Activated T-helper 17 cell treated with anti-CD3 and anti-CD28 coated beads, Interleukin-2, amount 50 U/mL, for 72 hours (primary cell): ENCODE measurements at regions not wholly inside any gene's neighbourhood (a gene's known extent, or its start where the extent isn't known, plus 50 kb on each side); places are given as distances from the start of the nearest gene placed in this dataset.

Experiments
- ATAC-seq: fragments of 150-1000 bp; cut with Tn5 transposase; replicated peaks from 2 replicates; pipeline ENCODE4 v1.10.0; 2021; ENCODE audit warnings: mild to moderate bottlenecking, moderate library complexity
- H3K27ac Mint-ChIP-seq: one replicate; pipeline ENCODE4 v1.8.0; 2022; ENCODE audit warnings: mixed read lengths
- H3K27me3 Mint-ChIP-seq: one replicate; pipeline ENCODE4 v1.8.0; 2022; ENCODE audit warnings: mixed read lengths
- H3K36me3 Mint-ChIP-seq: one replicate; pipeline ENCODE4 v1.8.0; 2022; ENCODE audit warnings: low read depth, mild to moderate bottlenecking, mixed read lengths
- H3K4me1 Mint-ChIP-seq: one replicate; pipeline ENCODE4 v1.8.0; 2022; ENCODE audit warnings: mixed read lengths
- H3K4me3 Mint-ChIP-seq: one replicate; pipeline ENCODE4 v1.8.0; 2022; ENCODE audit warnings: mild to moderate bottlenecking, mixed read lengths
- H3K9me3 Mint-ChIP-seq: one replicate; pipeline ENCODE4 v1.8.0; 2022; ENCODE audit warnings: mixed read lengths

DNA sequence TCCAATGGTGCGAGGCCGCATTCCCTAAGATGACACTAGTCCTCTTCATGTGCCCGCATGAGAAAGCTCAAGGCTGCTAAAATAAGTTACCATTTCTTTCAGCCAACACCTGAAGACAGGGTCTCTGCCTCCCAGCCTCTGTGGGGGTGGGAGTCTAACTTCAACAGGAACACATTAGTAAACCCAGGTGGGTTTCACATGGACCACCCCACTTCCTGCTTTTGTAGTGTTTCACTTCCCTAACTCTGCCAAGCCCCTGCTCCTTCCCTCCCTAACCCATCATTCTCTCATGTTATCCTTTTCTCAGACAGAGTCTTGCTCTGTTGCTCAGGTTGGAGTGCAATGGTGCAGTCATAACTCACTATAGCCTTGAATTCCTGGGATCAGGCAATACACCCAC is 783.6 kb downstream of the UQCRFS1 start:
- Mint-ChIP-seq H3K27ac (no peak overlapping the region), H3K4me3 (no peak overlapping the region), H3K27me3 (no peaks in the 10 kb centered on the region), H3K9me3 (peaks cover 11% of the 10 kb centered on the region), H3K36me3 (no peaks in the 10 kb centered on the region), H3K4me1 (no peaks in the 10 kb centered on the region)
- no peak for ATAC-seq

DNA sequence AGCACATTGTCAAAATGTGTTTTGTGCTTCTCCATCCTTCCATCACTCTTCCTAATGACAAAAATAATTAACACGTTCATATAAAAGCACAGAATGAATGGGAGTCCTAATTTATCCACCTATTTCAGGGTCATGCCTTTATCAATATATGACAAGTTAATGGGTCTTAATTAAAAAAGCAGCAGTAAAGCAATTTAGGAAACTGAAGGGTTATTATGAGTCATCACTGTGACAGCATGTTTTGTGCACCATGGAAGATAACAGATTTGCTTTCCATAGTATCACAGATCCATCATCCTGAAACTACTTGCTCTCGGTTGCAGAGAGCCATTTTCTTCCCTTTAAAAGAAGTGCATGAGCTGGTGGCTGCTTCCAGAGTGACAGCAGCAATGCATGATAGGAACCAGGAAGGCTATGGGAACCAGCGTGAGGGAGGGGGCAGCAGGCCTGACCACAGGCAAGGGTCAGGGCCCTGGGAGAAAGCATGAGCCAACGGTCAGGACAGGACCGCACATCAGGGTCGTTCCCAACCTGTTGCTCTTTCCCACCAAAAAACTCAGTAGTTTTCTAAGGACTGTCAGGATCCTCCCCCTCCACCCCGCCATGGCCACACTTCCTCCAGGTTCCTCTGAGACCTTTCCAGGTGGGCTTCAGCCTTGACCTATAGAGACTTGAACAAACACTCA is 784.1 kb downstream of the UQCRFS1 start:
- peaks cover 11% of the 10 kb centered on the region for H3K9me3 Mint-ChIP-seq
- no peaks in the 10 kb centered on the region for H3K27me3 Mint-ChIP-seq
- H3K36me3 Mint-ChIP-seq: no peaks in the 10 kb centered on the region
- ATAC-seq: no peak
- H3K4me1 Mint-ChIP-seq: no peaks in the 10 kb centered on the region
- H3K4me3 Mint-ChIP-seq: no peak overlapping the region
- no peak overlapping the region for H3K27ac Mint-ChIP-seq

DNA sequence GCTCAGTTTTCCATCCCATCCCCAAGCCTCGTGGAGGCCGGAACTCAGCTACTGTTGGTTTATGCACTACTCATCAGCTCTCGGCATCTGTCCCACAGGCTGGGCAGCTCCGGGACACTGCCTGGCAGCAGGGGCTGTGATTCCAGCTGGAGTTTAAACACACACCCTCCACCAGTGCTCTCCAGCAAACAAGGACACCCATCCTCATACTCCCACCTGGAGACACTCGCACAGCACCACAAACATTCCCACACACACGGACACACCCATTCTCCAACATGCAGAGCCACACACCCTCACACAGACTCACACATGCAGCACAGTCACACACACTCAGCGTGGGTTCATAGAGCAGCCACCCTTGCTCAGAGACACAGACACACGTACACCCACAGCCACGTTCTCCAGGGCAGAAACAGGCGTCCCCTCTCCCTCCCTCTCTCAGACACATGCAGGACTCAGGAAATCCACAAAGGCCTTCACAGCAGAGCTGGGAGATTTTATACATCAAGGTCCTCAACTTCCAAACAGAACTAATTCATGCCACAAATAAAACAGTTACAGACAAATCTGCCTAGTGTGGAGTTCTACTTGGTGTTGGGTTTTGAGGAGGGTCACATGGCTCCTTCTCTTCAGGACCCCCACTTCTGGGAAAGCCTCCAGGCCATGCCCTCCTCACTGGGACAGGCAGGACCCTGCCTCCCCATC is 785.4 kb downstream of the UQCRFS1 start:
- no peak for ATAC-seq
- Mint-ChIP-seq H3K4me1 (no peaks in the 10 kb centered on the region), H3K27me3 (no peaks in the 10 kb centered on the region), H3K27ac (no peak overlapping the region), H3K9me3 (peaks cover 5% of the 10 kb centered on the region), H3K36me3 (no peaks in the 10 kb centered on the region), H3K4me3 (no peak overlapping the region)

- Mint-ChIP-seq H3K27me3 (no peaks in the 10 kb centered on the region), H3K9me3 (peaks cover 5% of the 10 kb centered on the region), H3K27ac (no peak overlapping the region), H3K4me1 (no peaks in the 10 kb centered on the region), H3K4me3 (no peak overlapping the region), H3K36me3 (no peaks in the 10 kb centered on the region)
- ATAC-seq: no peak
These were observed 786.2 kb downstream of the UQCRFS1 start for GRCh38 chr19:28426730-28427225.

GRCh38 chr19:28426110-28426729 is 786.7 kb downstream of the UQCRFS1 start:
- H3K27me3 Mint-ChIP-seq: no peaks in the 10 kb centered on the region
- peaks cover 5% of the 10 kb centered on the region for H3K9me3 Mint-ChIP-seq
- no peaks in the 10 kb centered on the region for H3K4me1 Mint-ChIP-seq
- ATAC-seq: no peak
- H3K27ac Mint-ChIP-seq: no peak overlapping the region
- H3K36me3 Mint-ChIP-seq: no peaks in the 10 kb centered on the region
- H3K4me3 Mint-ChIP-seq: no peak overlapping the region

GRCh38 chr19:28425046-28425931 is 787.7 kb downstream of the UQCRFS1 start:
- Mint-ChIP-seq H3K9me3 (peaks cover 5% of the 10 kb centered on the region), H3K4me1 (no peaks in the 10 kb centered on the region), H3K27me3 (no peaks in the 10 kb centered on the region), H3K4me3 (no peak overlapping the region), H3K36me3 (no peaks in the 10 kb centered on the region), H3K27ac (no peak overlapping the region)
- ATAC-seq: no peak

GRCh38 chr19:28424662-28425045 is 788.3 kb downstream of the UQCRFS1 start:
- H3K9me3 Mint-ChIP-seq: peaks cover 5% of the 10 kb centered on the region
- H3K27ac Mint-ChIP-seq: no peak overlapping the region
- H3K36me3 Mint-ChIP-seq: no peaks in the 10 kb centered on the region
- H3K27me3 Mint-ChIP-seq: no peaks in the 10 kb centered on the region
- no peak for ATAC-seq
- no peak overlapping the region for H3K4me3 Mint-ChIP-seq
- no peaks in the 10 kb centered on the region for H3K4me1 Mint-ChIP-seq

DNA sequence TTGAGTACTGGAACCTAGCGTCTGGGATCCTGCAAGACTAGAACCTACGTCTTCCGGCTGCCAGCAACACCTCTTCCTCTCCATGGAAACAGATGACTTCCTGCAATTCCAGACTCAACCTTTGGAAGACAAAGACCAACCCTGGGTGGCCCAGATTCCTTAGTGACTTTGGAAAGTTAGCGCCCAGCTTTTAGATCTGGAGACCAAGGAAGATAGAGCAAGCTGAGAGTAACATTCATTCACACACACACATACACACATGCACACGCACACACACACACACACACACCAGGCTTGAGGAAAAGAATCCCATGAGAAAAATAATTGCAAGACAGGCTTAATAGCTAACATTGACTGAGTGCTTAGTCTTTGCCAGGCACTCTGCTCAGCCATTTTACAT is 788.9 kb downstream of the UQCRFS1 start:
- H3K4me1 Mint-ChIP-seq: no peaks in the 10 kb centered on the region
- H3K4me3 Mint-ChIP-seq: no peak overlapping the region
- no peak overlapping the region for H3K27ac Mint-ChIP-seq
- peaks cover 5% of the 10 kb centered on the region for H3K9me3 Mint-ChIP-seq
- no peaks in the 10 kb centered on the region for H3K36me3 Mint-ChIP-seq
- no peaks in the 10 kb centered on the region for H3K27me3 Mint-ChIP-seq
- no peak for ATAC-seq

GRCh38 chr19:28422791-28423650 is 789.9 kb downstream of the UQCRFS1 start:
- ATAC-seq: no peak
- H3K27me3 Mint-ChIP-seq: no peaks in the 10 kb centered on the region
- H3K4me3 Mint-ChIP-seq: no peak overlapping the region
- H3K27ac Mint-ChIP-seq: no peak overlapping the region
- no peaks in the 10 kb centered on the region for H3K36me3 Mint-ChIP-seq
- H3K9me3 Mint-ChIP-seq: peaks cover 5% of the 10 kb centered on the region
- no peaks in the 10 kb centered on the region for H3K4me1 Mint-ChIP-seq

- H3K4me1 Mint-ChIP-seq: no peaks in the 10 kb centered on the region
- no peaks in the 10 kb centered on the region for H3K27me3 Mint-ChIP-seq
- ATAC-seq: no peak
- no peaks in the 10 kb centered on the region for H3K36me3 Mint-ChIP-seq
- H3K9me3 Mint-ChIP-seq: no peaks in the 10 kb centered on the region
- H3K4me3 Mint-ChIP-seq: no peak overlapping the region
- no peak overlapping the region for H3K27ac Mint-ChIP-seq
These were observed 790.9 kb downstream of the UQCRFS1 start for GRCh38 chr19:28422046-28422445.

DNA sequence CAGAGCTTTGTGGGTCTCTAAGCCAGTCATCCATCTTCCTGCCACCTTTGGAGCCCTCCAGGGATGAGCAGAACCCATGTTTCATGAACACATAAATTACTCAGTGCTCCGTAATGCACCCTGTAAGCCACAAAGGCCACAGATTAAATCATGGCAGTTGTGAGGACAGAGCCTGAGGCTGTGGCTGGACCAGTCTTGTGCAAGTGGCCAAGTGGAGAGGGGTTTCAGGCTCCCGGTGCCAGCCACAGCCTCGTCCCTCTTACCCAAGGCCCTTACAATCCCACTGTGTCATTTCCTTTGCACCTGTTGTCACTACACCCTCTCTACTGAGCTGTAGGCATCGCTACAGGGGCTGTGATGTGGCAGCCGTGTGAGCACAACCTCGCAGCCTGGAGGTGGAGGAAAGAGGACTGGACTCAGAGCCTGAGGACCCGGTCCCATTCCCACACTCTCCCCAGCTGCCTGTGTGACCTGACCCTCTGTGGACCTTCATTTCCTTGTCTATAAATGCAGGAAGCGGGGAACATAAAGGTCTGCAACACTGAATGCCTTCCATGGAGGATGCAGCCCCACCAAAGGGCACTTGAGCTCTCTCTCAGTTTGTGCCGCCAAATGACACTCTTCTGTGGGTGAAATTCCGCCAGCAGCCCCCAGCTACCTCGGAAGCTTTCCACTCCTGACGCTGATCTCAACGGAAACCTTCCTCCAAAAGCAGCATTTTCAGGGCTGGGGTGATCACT is 792.0 kb downstream of the UQCRFS1 start:
- H3K4me1 Mint-ChIP-seq: no peaks in the 10 kb centered on the region
- no peaks in the 10 kb centered on the region for H3K9me3 Mint-ChIP-seq
- ATAC-seq: no peak
- H3K36me3 Mint-ChIP-seq: no peaks in the 10 kb centered on the region
- H3K4me3 Mint-ChIP-seq: no peak overlapping the region
- no peaks in the 10 kb centered on the region for H3K27me3 Mint-ChIP-seq
- H3K27ac Mint-ChIP-seq: no peak overlapping the region

DNA sequence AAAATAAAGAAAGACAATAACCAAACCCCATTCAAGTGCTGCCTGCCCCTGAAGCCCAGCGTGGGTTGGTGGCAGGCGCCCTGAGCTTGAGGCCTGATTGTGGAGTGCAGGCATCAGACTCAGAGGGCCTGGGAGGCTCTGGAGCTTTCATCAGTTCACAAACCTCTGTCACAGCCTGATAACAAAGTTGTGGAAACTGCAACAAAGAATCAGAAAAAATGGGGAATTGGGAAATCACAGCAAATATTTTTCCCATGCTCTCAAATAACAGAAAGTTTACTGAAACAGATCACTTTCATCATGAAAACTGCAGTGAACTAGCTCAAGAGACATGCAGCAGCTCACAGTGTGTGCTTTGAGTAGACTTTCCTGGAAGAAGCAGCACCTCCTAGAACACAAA is 793.6 kb downstream of the UQCRFS1 start:
- H3K36me3 Mint-ChIP-seq: no peaks in the 10 kb centered on the region
- H3K27ac Mint-ChIP-seq: no peak overlapping the region
- H3K9me3 Mint-ChIP-seq: peaks cover 4% of the 10 kb centered on the region
- H3K4me3 Mint-ChIP-seq: no peak overlapping the region
- no peaks in the 10 kb centered on the region for H3K27me3 Mint-ChIP-seq
- no peaks in the 10 kb centered on the region for H3K4me1 Mint-ChIP-seq
- ATAC-seq: no peak

DNA sequence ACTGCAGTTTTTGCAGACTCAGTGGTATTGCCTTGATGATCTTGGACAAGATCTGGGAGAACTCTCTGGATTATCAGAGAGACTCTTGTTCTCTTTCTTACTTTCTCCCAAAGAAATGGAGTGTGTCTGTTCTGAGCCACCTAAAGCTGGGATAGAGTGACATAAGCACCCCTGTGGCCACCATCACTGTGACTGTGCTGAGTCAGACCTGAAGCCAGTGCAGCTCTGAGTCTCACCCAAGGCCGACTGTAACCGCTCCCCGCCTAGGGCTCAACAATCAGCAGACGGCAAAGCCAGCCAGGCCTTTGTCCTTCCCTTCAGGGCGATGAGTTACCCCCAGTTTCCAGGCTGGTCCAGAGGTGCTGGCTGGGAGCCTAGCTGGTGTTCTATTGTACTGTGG is 795.6 kb downstream of the UQCRFS1 start:
- peaks cover 4% of the 10 kb centered on the region for H3K9me3 Mint-ChIP-seq
- H3K27ac Mint-ChIP-seq: no peak overlapping the region
- no peak overlapping the region for H3K4me3 Mint-ChIP-seq
- ATAC-seq: no peak
- H3K27me3 Mint-ChIP-seq: no peaks in the 10 kb centered on the region
- H3K36me3 Mint-ChIP-seq: no peaks in the 10 kb centered on the region
- no peaks in the 10 kb centered on the region for H3K4me1 Mint-ChIP-seq
